GM21825 (cell line): ENCODE measurements at regions not wholly inside any gene's neighbourhood (a gene's known extent, or its start where the extent isn't known, plus 50 kb on each side); places are given as distances from the start of the nearest gene placed in this dataset.
"Not testable (repeated sequence)": the region's sequence is repeated elsewhere in the genome, so short reads cannot be mapped to it uniquely, and the experiment has no call there.

Experiments used
- ATAC-seq: cut with Tn5 transposase; IDR thresholded peaks from one replicate; pipeline ENCODE4 v1.9.1; 2021; ENCODE audit warnings: mild to moderate bottlenecking, moderate library complexity; ENCODE audit not compliant: unreplicated experiment

DNA sequence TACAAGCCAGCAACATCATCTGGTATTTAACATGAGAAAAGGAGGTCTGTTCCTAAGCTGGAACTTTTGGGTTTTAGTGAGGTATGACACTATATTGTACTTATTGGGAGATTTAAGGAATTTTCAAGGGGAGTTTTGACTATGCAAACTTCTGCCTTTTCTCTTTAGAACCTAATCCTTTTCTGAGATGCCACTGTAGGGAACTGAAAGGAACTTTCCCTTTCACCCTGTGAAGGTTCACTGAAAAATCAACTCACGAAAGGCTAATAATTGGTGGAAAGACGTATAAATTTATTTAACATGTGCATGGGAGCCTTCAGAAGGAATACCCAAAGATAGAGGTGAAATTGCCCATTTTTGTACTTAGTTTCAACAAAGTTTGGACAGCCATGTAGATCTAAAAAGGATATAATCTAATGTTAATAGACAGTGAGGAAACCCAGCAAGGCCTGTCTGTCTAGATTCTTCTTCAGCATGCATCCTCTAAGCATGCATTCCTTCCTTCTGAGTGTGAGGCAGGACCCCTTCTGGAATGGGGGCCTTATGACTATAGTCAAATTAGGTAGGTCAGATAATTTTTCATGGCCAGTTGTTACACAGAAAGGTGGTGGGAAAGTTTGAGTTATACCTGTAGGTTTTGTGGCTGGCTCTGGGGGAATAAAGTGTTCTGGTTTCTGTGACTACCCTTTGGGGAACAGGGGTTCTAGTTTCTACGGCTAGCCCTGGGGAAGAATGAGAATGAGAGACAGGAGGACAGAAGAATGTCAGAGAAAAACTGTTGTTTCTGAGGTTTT is 200.3 kb downstream of the C9orf152 start:
- no peak for ATAC-seq

DNA sequence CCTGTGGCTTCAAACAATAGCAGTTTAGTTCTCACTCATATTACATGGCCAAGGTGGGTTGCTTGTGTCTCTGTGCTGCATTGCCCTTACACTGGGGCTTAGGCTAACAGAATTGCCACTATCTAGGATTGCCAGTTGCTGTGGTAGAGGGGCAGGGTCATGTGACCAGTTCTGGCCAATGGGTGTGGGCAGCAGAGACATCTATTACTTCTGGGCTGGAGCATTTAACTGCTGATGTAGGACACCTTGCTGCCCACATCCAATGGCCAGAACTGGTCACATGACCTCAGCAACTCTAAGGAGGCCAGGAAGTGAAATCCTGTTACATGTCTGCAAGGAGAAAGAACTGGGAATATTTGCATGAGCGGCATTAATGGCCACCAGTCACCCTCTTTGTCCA is 199.3 kb downstream of the C9orf152 start:
- ATAC-seq = no peak

DNA sequence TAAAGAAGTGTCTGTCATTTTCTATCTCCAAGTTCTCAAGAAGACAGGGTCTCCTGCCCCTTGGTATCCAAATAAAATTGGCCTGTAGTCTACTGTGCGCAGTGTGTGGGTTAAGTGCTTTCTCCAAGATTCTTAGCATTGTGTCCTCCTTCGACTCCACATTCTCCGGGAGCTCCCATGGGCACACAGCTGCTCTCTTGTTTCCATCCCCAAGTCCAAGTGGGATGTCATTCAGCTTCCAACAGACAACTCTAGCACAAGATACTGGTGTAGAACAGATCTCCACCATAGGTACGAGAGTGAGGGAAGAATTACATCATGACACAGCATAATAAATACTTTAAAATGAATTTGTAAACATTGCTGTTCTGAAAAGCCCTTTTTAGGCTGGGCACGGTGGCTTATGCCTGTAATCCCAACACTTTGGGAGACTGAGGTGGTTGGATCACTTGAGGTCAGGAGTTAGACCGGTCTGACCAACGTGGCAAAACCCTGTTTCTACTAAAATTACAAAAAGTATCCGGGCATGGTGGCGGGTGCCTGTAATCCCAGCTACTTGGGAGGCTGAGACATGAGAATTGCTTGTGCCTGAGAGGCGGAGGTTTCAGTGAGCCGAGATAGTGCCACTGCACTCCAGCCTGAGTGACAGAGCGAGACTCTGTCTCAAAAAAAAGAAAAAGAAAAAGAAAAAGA is 196.2 kb downstream of the C9orf152 start:
- no peak for ATAC-seq

DNA sequence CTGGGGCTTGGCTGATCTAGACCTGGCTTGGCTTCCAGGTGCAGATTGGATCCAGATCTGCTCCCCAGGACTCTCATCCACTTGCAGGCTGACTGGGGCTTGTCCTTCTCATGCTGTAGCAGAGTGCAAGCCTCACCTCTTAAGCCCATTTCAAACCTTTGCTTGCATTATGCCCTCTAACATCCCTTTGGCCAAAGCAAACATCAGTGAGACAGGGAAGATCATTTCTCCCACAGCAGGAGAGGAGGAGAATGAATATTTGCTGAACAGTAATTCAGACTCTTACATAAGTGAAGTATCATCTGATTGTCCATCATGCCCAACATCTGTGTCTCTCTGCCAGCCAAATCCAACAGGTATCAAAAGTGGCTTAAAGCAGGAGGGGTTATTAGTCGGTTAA is 194.9 kb downstream of the C9orf152 start:
- ATAC-seq = no peak

DNA sequence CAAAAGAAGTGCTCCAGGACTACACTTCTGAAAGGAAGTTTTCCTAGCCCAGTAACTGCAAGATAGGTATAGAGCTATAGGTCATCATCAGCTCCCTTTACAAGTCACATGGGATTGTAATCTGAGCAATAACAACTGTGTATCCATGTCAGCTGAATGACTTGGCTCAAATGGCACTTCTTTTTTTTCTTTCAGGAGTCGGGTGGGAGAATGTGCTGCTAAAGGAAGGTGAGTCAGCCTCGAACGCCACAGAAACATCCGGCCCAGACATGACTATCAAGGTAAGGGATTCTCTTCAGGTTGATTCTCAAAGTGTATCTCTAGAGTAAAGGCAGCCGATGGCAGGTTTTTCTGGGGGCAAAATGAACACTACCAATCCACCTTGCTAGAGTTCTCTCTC is 192.2 kb downstream of the C9orf152 start:
- no peak for ATAC-seq

DNA sequence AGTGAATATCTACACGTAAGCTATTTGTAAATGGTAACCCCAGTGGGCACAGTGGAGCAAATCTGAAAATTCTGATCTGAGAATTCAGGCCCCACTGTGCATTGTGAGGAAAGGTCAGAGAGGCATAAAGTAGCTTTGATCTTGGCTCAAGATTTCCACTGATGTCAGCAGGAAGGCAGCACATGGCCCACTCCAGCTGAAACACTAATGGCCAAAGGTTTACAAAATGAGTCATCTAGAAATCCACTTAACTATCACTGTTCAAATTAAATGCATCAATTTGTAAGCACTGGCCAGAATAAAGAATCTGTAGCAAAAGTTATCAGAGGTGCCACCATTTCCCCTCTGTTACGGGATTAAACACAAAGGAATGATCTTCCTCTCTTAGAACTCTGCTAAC is 191.6 kb downstream of the C9orf152 start:
- no peak for ATAC-seq

DNA sequence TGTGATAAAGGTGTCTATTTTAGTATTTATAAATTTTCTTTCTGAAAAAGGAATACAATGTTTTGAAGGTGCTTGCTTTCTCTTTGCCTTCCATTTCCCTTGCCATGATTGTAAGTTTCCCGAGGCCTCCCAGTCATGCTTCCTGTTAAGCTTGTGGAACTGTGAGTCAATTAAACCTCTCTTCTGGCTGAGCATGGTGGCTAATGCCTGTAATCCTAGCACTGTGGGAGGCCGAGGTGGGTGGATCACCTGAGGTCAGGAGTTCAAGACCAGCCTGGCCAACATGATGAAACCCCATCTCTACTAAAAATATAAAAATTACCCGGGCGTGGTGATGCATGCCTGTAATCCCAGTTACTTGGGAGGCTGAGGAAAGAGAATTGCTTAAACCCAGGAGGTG is 187.7 kb downstream of the C9orf152 start:
- ATAC-seq = not testable (repeated sequence)

DNA sequence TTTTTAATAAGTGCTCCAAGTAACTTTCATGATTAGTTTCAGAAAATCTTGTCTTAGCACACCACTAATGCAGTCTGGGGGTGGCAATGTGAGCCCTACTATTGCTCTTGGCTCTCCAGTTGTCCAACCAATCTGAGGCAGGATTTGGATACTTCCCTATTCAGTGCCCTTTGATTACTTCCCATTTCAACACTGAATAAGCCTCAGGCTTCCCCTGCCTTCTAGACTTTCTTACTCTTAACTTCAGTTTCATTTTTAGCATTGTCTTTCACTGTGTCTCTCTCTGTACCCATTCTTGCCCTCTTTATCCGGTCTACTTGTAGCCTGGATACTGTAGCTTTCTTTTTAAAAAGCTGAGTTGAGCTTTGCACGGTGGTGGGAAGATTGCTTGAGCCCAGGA is 186.1 kb downstream of the C9orf152 start:
- peak; percentile 99 for ATAC-seq

DNA sequence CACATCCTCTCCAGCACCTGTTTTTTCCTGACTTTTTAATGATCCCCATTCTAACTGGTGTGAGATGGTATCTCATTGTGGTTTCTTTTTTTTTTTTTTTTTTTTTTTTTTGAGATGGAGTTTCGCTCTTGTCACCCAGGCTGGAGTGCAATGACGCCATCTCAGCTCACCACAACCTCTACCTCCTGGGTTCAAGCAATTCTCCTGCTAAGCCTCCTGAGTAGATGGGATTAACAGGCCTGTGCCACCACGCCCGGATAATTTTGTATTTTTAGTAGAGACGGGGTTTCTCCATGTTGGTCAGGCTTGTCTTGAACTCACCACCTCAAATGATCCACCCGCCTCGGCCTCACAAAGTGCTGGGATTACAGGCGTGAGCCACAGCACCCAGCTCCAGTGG is 184.7 kb downstream of the C9orf152 start:
- ATAC-seq = not testable (repeated sequence)

DNA sequence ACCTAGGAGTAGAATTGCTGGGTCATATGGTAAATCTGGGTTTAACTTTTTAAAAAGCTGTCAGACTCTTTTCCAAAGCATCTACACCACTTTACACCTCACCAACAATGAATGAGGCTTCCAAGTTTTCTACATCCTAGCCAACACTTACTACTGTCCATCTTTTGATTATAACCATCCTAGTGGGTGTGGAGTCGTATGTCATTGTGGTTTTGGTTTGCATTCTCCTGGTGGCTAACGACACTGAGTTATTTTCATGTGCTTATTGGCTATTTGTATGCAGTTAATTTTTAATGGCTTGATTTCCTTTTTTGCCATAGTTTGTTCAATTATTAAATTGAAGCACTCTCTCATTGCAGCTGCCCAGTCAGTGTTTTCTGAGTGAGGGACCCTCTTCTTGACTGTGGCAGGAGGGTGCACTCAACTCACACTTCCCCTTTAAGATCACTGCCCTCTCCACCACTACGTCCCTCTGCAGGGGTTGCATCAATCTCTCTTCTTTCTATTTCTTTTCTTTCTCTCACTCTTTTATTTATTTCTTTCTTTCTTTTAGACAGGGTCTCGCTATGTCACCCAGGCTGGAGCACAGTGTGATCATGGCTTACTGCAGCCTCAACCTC is 182.3 kb downstream of the C9orf152 start:
- ATAC-seq = no peak

DNA sequence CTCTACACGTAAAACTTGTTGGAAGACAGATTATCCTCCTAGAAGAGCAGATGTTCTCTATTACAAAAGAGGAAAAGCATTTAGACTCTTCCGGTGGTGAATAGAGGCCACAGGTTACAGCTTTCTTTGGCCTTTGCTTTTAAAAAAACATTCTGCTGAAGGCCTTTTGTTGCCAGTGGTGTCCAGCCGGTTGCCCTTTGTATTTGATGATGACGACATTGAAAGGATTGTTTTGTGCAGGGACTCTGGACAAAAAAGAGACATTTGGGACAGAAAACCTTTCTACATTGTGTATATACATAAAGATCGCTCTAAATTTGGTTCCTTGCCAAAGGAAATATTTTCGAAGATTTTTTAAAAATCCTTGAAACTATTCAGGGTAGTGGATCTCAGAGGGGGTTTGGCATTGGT is 180.3 kb downstream of the C9orf152 start:
- ATAC-seq = no peak

DNA sequence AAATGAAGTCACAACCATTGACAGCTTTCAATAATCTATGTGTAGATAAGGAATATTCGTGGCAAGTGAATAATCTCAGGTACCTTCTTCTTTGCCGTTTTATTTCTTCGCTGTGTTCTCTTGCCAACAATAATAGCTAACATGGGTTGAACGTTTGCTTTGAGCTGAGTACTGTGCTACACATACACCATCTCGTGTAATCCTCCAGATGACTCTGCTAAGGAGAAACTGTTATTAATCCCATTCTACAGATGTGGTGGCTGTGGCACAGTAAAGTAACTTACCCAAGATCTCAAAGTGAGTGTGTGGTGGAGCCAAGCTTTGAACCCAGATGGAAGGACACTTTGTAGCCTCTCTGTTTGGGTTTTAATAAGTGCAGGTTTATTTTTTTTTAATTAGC is 179.7 kb downstream of the C9orf152 start:
- ATAC-seq = no peak

DNA sequence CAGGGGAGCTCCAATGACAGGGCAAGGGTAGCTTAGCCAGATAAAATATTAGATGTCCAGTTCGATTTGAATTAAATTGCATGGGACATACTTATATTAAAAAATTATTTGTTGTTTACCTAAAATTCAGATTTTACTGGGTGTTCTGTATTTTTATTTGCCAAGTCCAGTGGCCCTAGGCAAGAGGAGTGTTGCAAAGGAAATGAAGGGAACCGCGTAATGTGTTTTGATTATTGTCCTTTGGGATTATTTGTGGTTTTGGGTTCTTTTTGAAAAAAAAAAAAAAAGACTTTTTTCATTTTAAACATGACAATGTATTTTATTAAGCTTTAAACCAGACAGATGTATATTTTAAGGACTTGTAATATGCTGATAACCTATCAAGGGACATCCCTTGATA is 179.3 kb downstream of the C9orf152 start:
- no peak for ATAC-seq

DNA sequence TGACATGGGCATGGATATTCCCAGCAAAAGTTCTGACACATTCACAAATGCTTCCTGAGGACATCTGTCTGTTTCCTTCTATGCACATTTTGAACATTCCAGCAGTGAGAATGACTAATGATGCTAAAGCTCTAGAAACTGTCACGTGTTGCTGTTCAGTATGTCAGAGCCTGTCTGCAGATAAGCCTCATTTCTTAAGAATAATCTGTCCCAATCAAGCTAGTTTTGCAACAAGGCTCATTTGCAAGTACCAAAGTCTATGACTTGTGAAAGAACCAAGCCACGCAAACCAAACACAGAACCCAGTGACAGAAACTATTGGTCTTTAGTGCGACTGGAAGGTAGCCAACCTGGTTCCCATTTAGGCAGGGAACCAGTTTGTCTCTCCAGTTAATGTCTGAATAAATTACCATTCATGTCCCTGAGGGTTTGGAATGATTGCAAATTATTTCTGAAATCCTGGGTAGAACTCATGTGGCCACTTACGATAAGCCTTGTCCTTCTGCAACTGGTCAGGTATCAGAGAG is 178.5 kb downstream of the C9orf152 start:
- no peak for ATAC-seq

DNA sequence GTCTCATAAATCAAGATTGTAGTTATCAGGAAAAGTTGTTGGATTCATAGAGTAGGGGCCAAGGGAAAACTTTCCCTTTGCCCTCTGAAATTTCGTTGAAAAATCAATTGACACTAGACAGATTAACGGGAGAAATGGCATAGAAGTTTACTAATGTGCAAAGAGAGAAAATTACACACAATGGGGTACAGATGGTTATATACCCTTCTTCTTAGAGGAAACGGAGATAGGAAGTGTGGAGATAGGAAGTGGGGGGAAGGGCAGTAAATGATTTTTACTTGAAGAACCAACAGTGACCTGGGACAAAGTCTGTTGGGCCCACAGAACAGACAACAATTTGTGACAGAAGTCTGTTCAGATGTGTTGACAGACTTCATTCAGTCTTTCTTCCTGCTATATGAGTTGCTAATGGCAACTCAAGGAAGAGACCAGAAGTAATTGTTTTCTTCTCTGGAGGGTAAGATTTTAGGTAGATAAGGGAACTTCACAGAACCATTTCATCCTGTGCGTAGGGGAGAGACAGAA is 177.9 kb downstream of the C9orf152 start:
- ATAC-seq = no peak

DNA sequence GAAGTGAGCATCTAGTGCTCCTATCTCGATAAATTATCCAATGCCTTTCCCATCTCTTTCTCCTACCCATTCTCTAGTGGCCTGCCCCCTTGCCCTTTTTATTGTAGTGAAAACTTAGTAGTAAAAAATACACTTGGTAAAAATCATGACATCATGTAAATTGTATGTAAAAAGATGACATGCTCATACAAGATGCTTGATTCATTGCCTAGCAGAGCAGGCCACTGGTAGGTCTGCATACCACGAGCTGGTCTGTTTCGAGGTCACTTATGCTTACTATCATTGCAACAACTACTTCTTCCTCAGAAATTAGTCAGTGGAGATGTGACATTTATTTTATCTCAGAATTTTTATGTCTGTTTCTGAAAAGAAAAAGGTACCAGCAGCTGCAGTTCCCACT is 177.3 kb downstream of the C9orf152 start:
- no peak for ATAC-seq

DNA sequence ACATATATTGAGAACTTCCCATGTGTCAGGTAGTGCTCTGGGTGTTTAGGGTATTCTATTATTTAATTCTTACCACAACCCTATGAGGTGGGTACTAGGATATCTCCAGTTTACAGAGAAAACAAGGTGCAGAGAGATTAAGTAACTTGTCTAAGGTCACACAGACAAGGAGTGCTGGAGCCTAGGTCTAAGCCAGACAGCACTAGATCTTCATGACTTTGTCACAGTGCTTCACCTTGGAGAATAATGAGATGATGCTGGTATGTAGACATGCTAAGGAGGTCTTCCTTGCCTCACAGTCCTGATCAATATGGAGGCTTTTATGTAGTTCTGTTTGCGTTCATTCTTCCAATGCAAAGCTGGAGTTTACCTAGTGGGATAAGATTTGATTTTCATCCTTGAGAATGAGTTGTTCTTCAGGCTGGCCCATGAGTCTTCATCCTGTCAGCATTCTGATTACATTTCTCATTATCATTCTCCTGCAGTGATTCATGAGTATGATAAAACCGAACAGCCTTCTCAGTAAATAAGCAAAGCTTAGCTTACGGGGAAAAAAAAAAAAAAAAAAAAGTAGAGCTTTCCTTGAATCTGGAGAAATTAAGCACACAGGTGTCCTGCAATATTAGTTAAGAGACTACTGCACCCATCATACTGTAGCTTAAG is 176.3 kb downstream of the C9orf152 start:
- ATAC-seq = no peak

DNA sequence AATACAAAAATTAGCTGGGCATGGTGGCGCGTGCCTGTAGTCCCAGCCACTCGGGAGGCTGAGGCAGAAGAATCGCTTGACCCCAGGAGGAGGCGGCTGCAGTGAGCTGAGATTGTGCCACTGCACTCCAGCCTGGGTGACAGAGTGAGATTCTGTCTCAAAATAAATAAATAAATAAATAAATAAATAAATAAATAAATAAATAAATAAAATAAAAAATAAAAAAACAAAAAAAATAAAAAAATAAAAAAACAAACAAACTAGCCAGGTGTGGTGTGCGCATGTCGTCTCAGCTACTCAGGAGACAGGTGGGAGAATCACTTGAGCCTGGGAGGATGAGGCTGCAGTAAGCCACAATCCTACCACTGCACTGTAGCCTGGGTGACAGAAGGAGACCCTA is 175.4 kb downstream of the C9orf152 start:
- ATAC-seq = not testable (repeated sequence)

DNA sequence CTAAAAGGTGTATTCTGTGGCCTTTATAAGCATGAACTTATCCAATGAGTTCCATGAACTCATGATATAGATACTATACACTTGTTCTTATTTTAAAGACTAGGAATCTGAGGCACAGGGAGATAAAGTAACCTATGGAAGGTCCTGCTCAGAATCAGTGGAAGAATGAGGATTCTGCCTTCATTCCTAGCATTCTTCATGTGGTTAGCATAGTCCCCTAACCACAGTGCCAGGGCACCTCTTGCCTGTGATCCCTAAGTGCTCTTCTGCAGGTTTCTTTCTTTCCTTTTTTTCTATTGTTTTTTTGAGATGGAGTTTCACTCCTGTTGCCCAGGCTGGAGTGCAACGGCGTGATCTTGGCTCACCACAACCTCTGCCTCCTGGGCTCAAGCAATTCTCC is 174.1 kb downstream of the C9orf152 start:
- no peak for ATAC-seq

DNA sequence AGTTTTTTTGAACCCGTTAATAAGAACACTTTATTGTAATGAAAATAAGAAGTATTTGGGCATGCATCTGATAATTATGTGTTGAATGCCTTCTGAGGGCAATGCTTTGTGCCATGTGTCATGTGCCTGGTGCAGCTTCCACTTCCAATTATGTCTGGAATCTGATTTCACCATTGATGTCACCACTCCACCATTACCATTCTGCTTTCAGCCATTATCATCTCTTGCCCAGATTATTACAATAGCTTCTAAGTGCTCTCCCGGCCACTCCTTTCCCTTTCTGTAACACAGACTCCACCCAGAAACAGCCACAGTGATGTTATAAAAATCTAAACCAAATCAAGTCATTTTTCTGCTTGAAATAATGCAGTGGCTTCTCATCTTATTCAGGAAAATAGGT is 171.7 kb downstream of the C9orf152 start:
- ATAC-seq = no peak

DNA sequence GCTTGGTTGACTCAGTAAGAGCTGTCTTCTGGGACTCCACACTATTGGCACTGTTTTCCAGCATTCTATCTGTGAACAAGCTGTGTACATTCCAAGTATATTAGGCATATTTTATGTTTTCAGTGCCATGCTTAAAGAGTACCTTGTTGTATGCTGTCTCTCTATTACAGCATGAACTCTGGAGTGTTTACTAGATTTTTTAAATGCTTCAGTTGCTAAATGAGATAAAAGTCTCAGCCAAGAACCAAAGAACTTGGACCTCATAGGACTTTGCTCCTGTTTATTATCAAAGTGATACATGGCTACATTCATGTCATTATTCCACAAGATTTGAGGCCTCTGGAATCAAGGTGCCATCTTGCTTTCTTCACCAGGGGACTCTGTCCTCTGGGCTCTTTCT is 167.2 kb downstream of the C9orf152 start:
- ATAC-seq = no peak
